ENCODE measurements at regions not wholly inside any gene's neighbourhood (a gene's known extent, or its start where the extent isn't known, plus 50 kb on each side); places are given as distances from the start of the nearest gene placed in this dataset.

- no peak for DNase-seq
Measured at GRCh38 chr9:38312406-38312805, 80.1 kb upstream of the ALDH1B1 start.

GRCh38 chr9:38311382-38312270 lies 80.9 kb upstream of the ALDH1B1 start:
- DNase-seq, result no peak

- DNase-seq, result no peak
Measured at GRCh38 chr9:38309324-38310195, 82.9 kb upstream of the ALDH1B1 start.

GRCh38 chr9:38308136-38308535 lies 84.4 kb upstream of the ALDH1B1 start:
- DNase-seq, result no peak

- no peak for DNase-seq
Measured at GRCh38 chr9:38306899-38307298, 85.6 kb upstream of the ALDH1B1 start.

GRCh38 chr9:38305582-38305981 lies 86.9 kb upstream of the ALDH1B1 start:
- no peak for DNase-seq

- no peak for DNase-seq
Measured at GRCh38 chr9:38301376-38302106, 91.0 kb upstream of the ALDH1B1 start.

GRCh38 chr9:38299856-38300255 lies 92.6 kb upstream of the ALDH1B1 start:
- no peak for DNase-seq

GRCh38 chr9:38298904-38299303 lies 93.6 kb upstream of the ALDH1B1 start:
- DNase-seq, result no peak

GRCh38 chr9:38298503-38298902 lies 94.0 kb upstream of the ALDH1B1 start:
- no peak for DNase-seq

GRCh38 chr9:38296807-38297206 lies 95.7 kb upstream of the ALDH1B1 start:
- no peak for DNase-seq

- DNase-seq, result no peak
Measured at GRCh38 chr9:38295764-38296163, 96.7 kb upstream of the ALDH1B1 start.

- DNase-seq, result no peak
Measured at GRCh38 chr9:38294220-38294960, 98.1 kb upstream of the ALDH1B1 start.

GRCh38 chr9:38293022-38293421 lies 99.5 kb upstream of the ALDH1B1 start:
- no peak for DNase-seq

- no peak for DNase-seq
Measured at GRCh38 chr9:38292480-38292879, 100.0 kb upstream of the ALDH1B1 start.

GRCh38 chr9:38289866-38290245 lies 102.6 kb upstream of the ALDH1B1 start:
- no peak for DNase-seq

GRCh38 chr9:38289236-38289865 lies 103.2 kb upstream of the ALDH1B1 start:
- DNase-seq, result no peak

- DNase-seq, result no peak
Measured at GRCh38 chr9:38288502-38288901, 104.0 kb upstream of the ALDH1B1 start.

GRCh38 chr9:38287420-38287985 lies 105.0 kb upstream of the ALDH1B1 start:
- no peak for DNase-seq

GRCh38 chr9:38286766-38287165 lies 105.7 kb upstream of the ALDH1B1 start:
- DNase-seq, result no peak

- DNase-seq, result no peak
Measured at GRCh38 chr9:38286357-38286756, 106.1 kb upstream of the ALDH1B1 start.

GRCh38 chr9:38285236-38285635 lies 107.3 kb upstream of the ALDH1B1 start:
- no peak for DNase-seq
